B cell (primary cell): ENCODE measurements at regions not wholly inside any gene's neighbourhood (a gene's known extent, or its start where the extent isn't known, plus 50 kb on each side); places are given as distances from the start of the nearest gene placed in this dataset.

ENCODE experiments used
- ATAC-seq: fragments of 200-7000 bp; cut with Tn5 transposase; one replicate; pipeline ENCODE4 v1.10.0; 2021; ENCODE audit warnings: low read depth, mild to moderate bottlenecking, moderate number of reproducible peaks, moderate library complexity
- CTCF ChIA-PET: fragments of 350-600 bp; sonication (Branson Sonifier 250); formaldehyde crosslinking; loops from one replicate; lab custom pipeline; 2021; ENCODE audit warnings: antibody characterized with exemption, inconsistent platforms; lab: Charles Lee
- POLR2A ChIA-PET: fragments of 350-600 bp; sonication (Branson Sonifier 250); formaldehyde crosslinking; loops from one replicate; lab custom pipeline; 2021; ENCODE audit warnings: antibody characterized with exemption; lab: Charles Lee
- DNase-seq: peaks from one replicate; pipeline ENCODE4 v3.0.0; 2013
- H2AFZ ChIP-seq: 2 replicates; pipeline ENCODE4 v1.6.1; 2012; ENCODE audit warnings: mild to moderate bottlenecking, low read depth, low read length; ENCODE audit not compliant: insufficient read depth, poor library complexity, severe bottlenecking
- H3K27ac ChIP-seq, 2 donors: 1 replicate in 1 of 2; 2 replicates in 1 of 2; pipeline ENCODE4 v1.5.1; 2012 to 2013; ENCODE audit warnings: low read length in 2 of 2, mild to moderate bottlenecking in 2 of 2, moderate library complexity in 1 of 2
- H3K27me3 ChIP-seq, 4 experiments: fragments of 200-600 bp in 1 of 4; sonication (generic) in 1 of 4; replicated peaks in 1 of 4; 1 replicate in 2 of 4; 2 replicates in 2 of 4; pipeline versions ENCODE4 v1.6.1 to v1.7.0; 2013 to 2016; ENCODE audit warnings: low read length in 3 of 4, mild to moderate bottlenecking in 2 of 4, mixed read lengths in 1 of 4, moderate library complexity in 1 of 4; ENCODE audit not compliant: insufficient read depth in 4 of 4, control insufficient read depth in 3 of 4; ENCODE audit errors: control extremely low read depth in 1 of 4
- H3K36me3 ChIP-seq, 2 experiments: replicated peaks in 1 of 2; 1 replicate in 1 of 2; 2 replicates in 1 of 2; pipeline versions ENCODE4 v1.6.1 to v1.7.1; 2013; ENCODE audit warnings: low read length in 1 of 2; ENCODE audit not compliant: insufficient read depth in 2 of 2, control insufficient read depth in 1 of 2; ENCODE audit errors: control extremely low read depth in 1 of 2, extremely low read depth in 1 of 2
- H3K4me1 ChIP-seq, 2 donors: fragments of 200-600 bp in 1 of 2; sonication (generic) in 1 of 2; 1 replicate in 1 of 2; 2 replicates in 1 of 2; pipeline versions ENCODE4 v1.5.1 to v1.6.1; 2013 to 2017; ENCODE audit warnings: low read length in 2 of 2; ENCODE audit not compliant: control insufficient read depth in 2 of 2, insufficient read depth in 2 of 2
- H3K4me2 ChIP-seq: replicated peaks from 2 replicates; pipeline ENCODE3; 2012; ENCODE audit warnings: mild to moderate bottlenecking, low read depth, low read length; ENCODE audit not compliant: poor library complexity, severe bottlenecking
- H3K4me3 ChIP-seq, 5 experiments: fragments of 200-600 bp in 1 of 5; sonication (generic) in 1 of 5; 1 replicate in 3 of 5; 2 replicates in 2 of 5; pipeline versions ENCODE4 v1.5.1 to v1.7.0; 2011 to 2016; ENCODE audit warnings: low read length in 4 of 5, mild to moderate bottlenecking in 4 of 5, low read depth in 2 of 5, control low read depth in 1 of 5, moderate library complexity in 1 of 5; ENCODE audit not compliant: insufficient read depth in 1 of 5; ENCODE audit errors: control extremely low read depth in 1 of 5, extremely low read depth in 1 of 5
- H3K79me2 ChIP-seq: fragments of 200-600 bp; sonication (generic); one replicate; pipeline ENCODE4 v1.6.0; 2016; ENCODE audit warnings: low read length; ENCODE audit not compliant: control insufficient read depth, insufficient read depth
- H3K9ac ChIP-seq: fragments of 200-600 bp; sonication (generic); 2 replicates; pipeline ENCODE4 v1.6.1; 2017; ENCODE audit warnings: mild to moderate bottlenecking, low read length, moderate library complexity
- H3K9me3 ChIP-seq, 3 donors: one replicate each; pipeline versions ENCODE4 v1.6.1 to v1.7.1; 2013; ENCODE audit warnings: low read length in 2 of 3; ENCODE audit not compliant: control insufficient read depth in 2 of 3, insufficient read depth in 1 of 3; ENCODE audit errors: control extremely low read depth in 1 of 3
- H4K20me1 ChIP-seq: 2 replicates; pipeline ENCODE4 v1.6.0; 2012; ENCODE audit warnings: mild to moderate bottlenecking, low read length; ENCODE audit not compliant: insufficient read depth, control insufficient read depth, poor library complexity, severe bottlenecking
- H3K27ac Mint-ChIP-seq: one replicate; pipeline ENCODE4 v1.8.0; 2021; ENCODE audit warnings: mixed read lengths
- H3K27me3 Mint-ChIP-seq: one replicate; pipeline ENCODE4 v1.8.0; 2021; ENCODE audit warnings: mixed read lengths
- H3K4me1 Mint-ChIP-seq: one replicate; pipeline ENCODE4 v1.8.0; 2021; ENCODE audit warnings: mixed read lengths
- H3K4me3 Mint-ChIP-seq: one replicate; pipeline ENCODE4 v1.8.0; 2021; ENCODE audit warnings: mixed read lengths
- H3K9me3 Mint-ChIP-seq: one replicate; pipeline ENCODE4 v1.8.0; 2022; ENCODE audit warnings: mixed read lengths; ENCODE audit not compliant: insufficient read depth
- EZH2 ChIP-seq: IDR thresholded peaks from 2 replicates; pipeline ENCODE4 v1.6.1; 2012; ENCODE audit warnings: borderline replicate concordance, low read depth, mild to moderate bottlenecking, moderate library complexity, low read length; ENCODE audit not compliant: insufficient read depth, poor library complexity, severe bottlenecking
- WGBS: methylation state at CpG from one replicate; pipeline ENCODE4 v1.1.5; 2013; ENCODE audit warnings: missing lambda C conversion rate; ENCODE audit not compliant: insufficient coverage; 5-methylcytosine and 5-hydroxymethylcytosine counted together
- intact Hi-C: fragments of 100-400 bp; cut with micrococcal nuclease; formaldehyde crosslinking; loops from one replicate; pipeline ENCODE4 v1.10.0; 2022
- TF ChIP-seq, protein P1 (sequence below): fragments of 200-600 bp; IDR thresholded peaks from one replicate; pipeline ENCODE4 v1.8.0; 2022; ENCODE audit warnings: antibody characterized with exemption, mild to moderate bottlenecking

DNA sequence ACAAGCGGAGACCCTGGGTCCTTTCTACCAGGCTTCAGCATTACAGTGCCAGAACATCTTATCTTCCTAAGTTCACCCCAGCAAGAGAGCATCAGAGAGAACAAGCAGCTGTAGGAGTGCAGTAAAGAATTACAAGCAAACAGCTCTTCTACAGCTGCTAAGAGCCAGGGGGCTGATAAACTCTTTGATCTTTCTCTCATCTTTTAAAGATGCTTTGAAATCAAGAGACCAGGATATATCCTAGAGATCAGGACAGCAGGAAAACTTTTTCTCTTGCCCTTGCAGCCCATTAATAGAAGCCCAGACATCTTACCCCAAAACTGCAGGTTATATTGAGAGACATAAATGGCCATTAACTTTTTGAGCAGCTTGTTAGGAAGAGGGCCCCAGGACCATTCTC lies 198.1 kb downstream of the RSL24D1 start:
- no peak overlapping the region for H3K27ac ChIP-seq
- H3K4me3 Mint-ChIP-seq, result no peak overlapping the region
- no CpG with 5 or more reads among the region's 1 CpG for WGBS
- H3K27ac Mint-ChIP-seq, result no peak overlapping the region
- no peak for TF ChIP-seq EZH2
- TF ChIP-seq, protein P1, sequence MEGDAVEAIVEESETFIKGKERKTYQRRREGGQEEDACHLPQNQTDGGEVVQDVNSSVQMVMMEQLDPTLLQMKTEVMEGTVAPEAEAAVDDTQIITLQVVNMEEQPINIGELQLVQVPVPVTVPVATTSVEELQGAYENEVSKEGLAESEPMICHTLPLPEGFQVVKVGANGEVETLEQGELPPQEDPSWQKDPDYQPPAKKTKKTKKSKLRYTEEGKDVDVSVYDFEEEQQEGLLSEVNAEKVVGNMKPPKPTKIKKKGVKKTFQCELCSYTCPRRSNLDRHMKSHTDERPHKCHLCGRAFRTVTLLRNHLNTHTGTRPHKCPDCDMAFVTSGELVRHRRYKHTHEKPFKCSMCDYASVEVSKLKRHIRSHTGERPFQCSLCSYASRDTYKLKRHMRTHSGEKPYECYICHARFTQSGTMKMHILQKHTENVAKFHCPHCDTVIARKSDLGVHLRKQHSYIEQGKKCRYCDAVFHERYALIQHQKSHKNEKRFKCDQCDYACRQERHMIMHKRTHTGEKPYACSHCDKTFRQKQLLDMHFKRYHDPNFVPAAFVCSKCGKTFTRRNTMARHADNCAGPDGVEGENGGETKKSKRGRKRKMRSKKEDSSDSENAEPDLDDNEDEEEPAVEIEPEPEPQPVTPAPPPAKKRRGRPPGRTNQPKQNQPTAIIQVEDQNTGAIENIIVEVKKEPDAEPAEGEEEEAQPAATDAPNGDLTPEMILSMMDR, result no peak
- H3K4me3 ChIP-seq, result no peak overlapping the region
- H3K27me3 ChIP-seq, result no peaks in the 10 kb centered on the region
- no peak overlapping the region for H3K9ac ChIP-seq
- ChIA-PET POLR2A (no interaction called here), CTCF (no interaction called here)
- peaks cover 4% of the 10 kb centered on the region for H3K9me3 Mint-ChIP-seq
- H2AFZ ChIP-seq, result no peak overlapping the region
- H3K36me3 ChIP-seq, result no peaks in the 10 kb centered on the region
- DNase-seq (no peak), ATAC-seq (no peak)
- no peak overlapping the region for H3K4me2 ChIP-seq
- no peaks in the 10 kb centered on the region for H3K4me1 Mint-ChIP-seq
- no peaks in the 10 kb centered on the region for H3K9me3 ChIP-seq
- H3K4me1 ChIP-seq, result no peaks in the 10 kb centered on the region
- no peaks in the 10 kb centered on the region for H4K20me1 ChIP-seq
- intact Hi-C loops, result no loop called here
- no peaks in the 10 kb centered on the region for H3K79me2 ChIP-seq
- no peaks in the 10 kb centered on the region for H3K27me3 Mint-ChIP-seq

DNA sequence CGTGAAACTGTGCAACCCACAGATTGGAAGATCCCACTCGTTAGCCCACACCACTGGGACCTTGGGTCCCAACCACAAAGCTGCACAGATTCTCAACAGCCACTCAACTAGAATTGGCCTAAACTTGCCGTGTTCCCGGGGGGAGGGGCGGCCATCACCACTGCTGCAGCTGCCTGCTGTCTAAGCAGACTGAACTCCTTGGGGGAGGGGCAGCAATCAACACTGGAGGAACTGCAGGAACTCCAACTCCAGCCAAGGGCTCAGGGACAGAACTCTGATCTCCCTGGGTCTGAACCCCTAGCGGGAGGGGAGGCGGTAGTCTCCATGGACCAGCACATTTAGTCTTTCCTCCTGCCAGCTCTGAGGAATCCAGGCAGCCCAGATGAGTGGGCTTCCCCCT lies 205.9 kb downstream of the RSL24D1 start:
- 91% methylated on average over 7 of the region's 7 CpGs for WGBS
- Mint-ChIP-seq H3K4me1 (no peaks in the 10 kb centered on the region), H3K9me3 (peaks cover 4% of the 10 kb centered on the region), H3K4me3 (no peak overlapping the region), H3K27ac (no peak overlapping the region), H3K27me3 (peaks cover 5% of the 10 kb centered on the region)
- Histone ChIP-seq H3K9me3 (peaks cover 0 to 7% (median 0%) of the 10 kb centered on the region in 3 donors), H3K9ac (no peak overlapping the region), H4K20me1 (no peaks in the 10 kb centered on the region), H3K4me2 (no peak overlapping the region), H3K4me1 (no peaks in the 10 kb centered on the region), H3K27me3 (no peaks in the 10 kb centered on the region), H3K36me3 (no peaks in the 10 kb centered on the region), H3K79me2 (no peaks in the 10 kb centered on the region), H2AFZ (no peak overlapping the region), H3K27ac (no peak overlapping the region), H3K4me3 (no peak overlapping the region)
- ATAC-seq (no peak), DNase-seq (no peak)
- intact Hi-C loops, result no loop called here
- CTCF ChIA-PET, result no interaction called here
- TF ChIP-seq EZH2, result no peak
- TF ChIP-seq, protein P1, result no peak
- POLR2A ChIA-PET, result no interaction called here
